ENCODE measurements at regions not wholly inside any gene's neighbourhood (a gene's known extent, or its start where the extent isn't known, plus 50 kb on each side); places are given as distances from the start of the nearest gene placed in this dataset.

DNA sequence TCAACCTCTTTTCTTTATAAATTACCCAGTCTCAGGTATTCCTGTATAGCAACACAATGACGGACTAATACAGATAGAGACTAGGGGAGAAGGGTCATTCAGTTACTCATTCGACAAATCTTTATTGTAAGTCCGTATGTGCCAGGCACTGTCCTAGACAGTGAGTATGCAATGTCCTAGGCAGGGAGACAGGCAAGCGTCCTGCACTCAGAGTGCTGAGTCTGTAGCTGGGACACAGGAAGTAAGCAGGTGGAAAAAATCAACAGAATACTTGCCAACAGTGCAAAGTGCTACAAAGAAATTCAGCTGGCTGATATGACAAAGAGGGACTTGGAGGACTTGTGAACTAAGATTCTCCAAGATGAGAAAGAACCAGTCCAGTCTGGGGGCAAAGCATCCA lies 92.2 kb upstream of the ZBTB40 start:
- peak; percentile 44 for TF ChIP-seq FOXA3 (CRISPR knock-in tag; IDR thresholded peaks at IDR 0.05)
- TF ChIP-seq MIER2 (CRISPR knock-in tag; IDR thresholded peaks at IDR 0.05): no peak
- no peak for TF ChIP-seq HNRNPL (IDR thresholded peaks at IDR 0.05; ENCODE audit: low read depth, low read length)
- no peak for TF ChIP-seq NR2C2 (CRISPR knock-in tag; IDR thresholded peaks at IDR 0.05; ENCODE audit: borderline replicate concordance)
- TF ChIP-seq FOXJ3 (CRISPR knock-in tag; IDR thresholded peaks at IDR 0.05; ENCODE audit: borderline replicate concordance): no peak
- TF ChIP-seq ZNF550 (CRISPR knock-in tag; IDR thresholded peaks at IDR 0.05; ENCODE audit: borderline replicate concordance): no peak
- TF ChIP-seq ZBTB8A (CRISPR knock-in tag; IDR thresholded peaks at IDR 0.05; ENCODE audit: borderline replicate concordance, low read depth): no peak

All from HepG2 (cell line).